BE2C (cell line): ENCODE measurements at regions not wholly inside any gene's neighbourhood (a gene's known extent, or its start where the extent isn't known, plus 50 kb on each side); places are given as distances from the start of the nearest gene placed in this dataset.

Experiments used
- DNase-seq: peaks from one replicate; pipeline ENCODE4 v3.0.0-alpha.2; 2020
- H3K27me3 ChIP-seq: fragments of 250-450 bp; sonication (Bioruptor Pico); 2 replicates; pipeline ENCODE4 v1.5.1; 2020; ENCODE audit warnings: mild to moderate bottlenecking
- H3K36me3 ChIP-seq: fragments of 250-450 bp; sonication (Bioruptor Pico); 2 replicates; pipeline ENCODE4 v1.5.1; 2020; ENCODE audit warnings: mild to moderate bottlenecking
- H3K4me1 ChIP-seq: fragments of 250-450 bp; sonication (Bioruptor Pico); 2 replicates; pipeline ENCODE4 v1.5.1; 2020
- H3K4me3 ChIP-seq: 2 replicates; pipeline ENCODE4 v1.5.1; 2011; ENCODE audit warnings: low read depth, low read length
- H3K9me3 ChIP-seq: fragments of 250-450 bp; sonication (Bioruptor Pico); 2 replicates; pipeline ENCODE4 v1.5.1; 2020
- CTCF ChIP-seq: IDR thresholded peaks from 2 replicates; pipeline ENCODE4 v1.5.1; 2012; ENCODE audit warnings: mild to moderate bottlenecking, low read depth, low read length

GRCh38 chr6:14530385-14530784 is 412.8 kb downstream of the CD83 start:
- no peak overlapping the region for H3K4me3 ChIP-seq
- no peaks in the 10 kb centered on the region for H3K4me1 ChIP-seq
- TF ChIP-seq CTCF, result no peak
- H3K9me3 ChIP-seq, result no peaks in the 10 kb centered on the region
- DNase-seq, result no peak
- no peaks in the 10 kb centered on the region for H3K36me3 ChIP-seq
- H3K27me3 ChIP-seq, result no peaks in the 10 kb centered on the region

GRCh38 chr6:14533446-14533845 is 415.9 kb downstream of the CD83 start:
- TF ChIP-seq CTCF, result no peak
- Histone ChIP-seq H3K9me3 (no peaks in the 10 kb centered on the region), H3K27me3 (no peaks in the 10 kb centered on the region), H3K4me1 (no peaks in the 10 kb centered on the region), H3K4me3 (no peak overlapping the region), H3K36me3 (no peaks in the 10 kb centered on the region)
- no peak for DNase-seq

- no peak overlapping the region for H3K4me3 ChIP-seq
- DNase-seq, result no peak
- H3K27me3 ChIP-seq, result no peaks in the 10 kb centered on the region
- peaks cover 9% of the 10 kb centered on the region for H3K4me1 ChIP-seq
- no peaks in the 10 kb centered on the region for H3K36me3 ChIP-seq
- no peak for TF ChIP-seq CTCF
- no peaks in the 10 kb centered on the region for H3K9me3 ChIP-seq
Observed at GRCh38 chr6:14537030-14537429, 419.5 kb downstream of the CD83 start.

- H3K36me3 ChIP-seq, result no peaks in the 10 kb centered on the region
- no peak for DNase-seq
- H3K27me3 ChIP-seq, result no peaks in the 10 kb centered on the region
- no peak overlapping the region for H3K4me3 ChIP-seq
- H3K4me1 ChIP-seq, result peaks cover 9% of the 10 kb centered on the region
- no peaks in the 10 kb centered on the region for H3K9me3 ChIP-seq
- no peak for TF ChIP-seq CTCF
Observed at GRCh38 chr6:14540276-14540675, 422.7 kb downstream of the CD83 start.

- Histone ChIP-seq H3K36me3 (no peaks in the 10 kb centered on the region), H3K27me3 (no peaks in the 10 kb centered on the region), H3K9me3 (no peaks in the 10 kb centered on the region), H3K4me3 (no peak overlapping the region), H3K4me1 (peaks cover 9% of the 10 kb centered on the region)
- TF ChIP-seq CTCF, result no peak
- DNase-seq, result peak; percentile 18
Observed at GRCh38 chr6:14540810-14541540, 423.4 kb downstream of the CD83 start.

- Histone ChIP-seq H3K27me3 (no peaks in the 10 kb centered on the region), H3K36me3 (no peaks in the 10 kb centered on the region), H3K4me1 (peaks cover 9% of the 10 kb centered on the region), H3K9me3 (no peaks in the 10 kb centered on the region), H3K4me3 (no peak overlapping the region)
- TF ChIP-seq CTCF, result no peak
- peak; percentile 15 for DNase-seq
Observed at GRCh38 chr6:14542670-14543366, 425.2 kb downstream of the CD83 start.
